ENCODE measurements at regions not wholly inside any gene's neighbourhood (a gene's known extent, or its start where the extent isn't known, plus 50 kb on each side); places are given as distances from the start of the nearest gene placed in this dataset.

DNA sequence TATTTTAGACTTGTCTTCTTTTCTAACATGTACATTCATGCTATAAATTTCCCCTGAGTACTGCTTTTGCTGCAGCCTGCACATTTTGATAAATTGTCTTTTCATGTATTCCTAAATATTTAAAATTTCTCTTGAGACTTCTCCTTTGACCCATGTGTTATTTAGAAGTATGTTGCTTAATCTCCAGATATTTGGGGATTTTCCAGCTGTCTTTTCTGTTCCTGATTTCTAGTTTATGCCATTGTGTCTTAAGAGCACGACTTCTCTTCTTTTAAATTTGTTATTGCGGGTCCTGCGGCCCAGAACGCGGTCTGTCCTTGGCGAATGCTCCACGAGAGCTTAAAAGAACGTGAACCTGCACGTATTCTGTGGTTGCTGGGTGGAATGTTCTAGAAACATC is 136.4 kb downstream of the KIF26A start:
- TF ChIP-seq, protein P1, sequence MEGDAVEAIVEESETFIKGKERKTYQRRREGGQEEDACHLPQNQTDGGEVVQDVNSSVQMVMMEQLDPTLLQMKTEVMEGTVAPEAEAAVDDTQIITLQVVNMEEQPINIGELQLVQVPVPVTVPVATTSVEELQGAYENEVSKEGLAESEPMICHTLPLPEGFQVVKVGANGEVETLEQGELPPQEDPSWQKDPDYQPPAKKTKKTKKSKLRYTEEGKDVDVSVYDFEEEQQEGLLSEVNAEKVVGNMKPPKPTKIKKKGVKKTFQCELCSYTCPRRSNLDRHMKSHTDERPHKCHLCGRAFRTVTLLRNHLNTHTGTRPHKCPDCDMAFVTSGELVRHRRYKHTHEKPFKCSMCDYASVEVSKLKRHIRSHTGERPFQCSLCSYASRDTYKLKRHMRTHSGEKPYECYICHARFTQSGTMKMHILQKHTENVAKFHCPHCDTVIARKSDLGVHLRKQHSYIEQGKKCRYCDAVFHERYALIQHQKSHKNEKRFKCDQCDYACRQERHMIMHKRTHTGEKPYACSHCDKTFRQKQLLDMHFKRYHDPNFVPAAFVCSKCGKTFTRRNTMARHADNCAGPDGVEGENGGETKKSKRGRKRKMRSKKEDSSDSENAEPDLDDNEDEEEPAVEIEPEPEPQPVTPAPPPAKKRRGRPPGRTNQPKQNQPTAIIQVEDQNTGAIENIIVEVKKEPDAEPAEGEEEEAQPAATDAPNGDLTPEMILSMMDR (IDR thresholded peaks at IDR 0.05; ENCODE audit: low read depth, low read length, missing input control): no peak
- TF ChIP-seq YY1 (IDR thresholded peaks at IDR 0.05): no peak
- no peak for TF ChIP-seq SP1 (IDR thresholded peaks at IDR 0.05)
- no peak for TF ChIP-seq EGR1 (IDR thresholded peaks at IDR 0.05; ENCODE audit: low read depth in 2 of 2)
- TF ChIP-seq GABPA (IDR thresholded peaks at IDR 0.05 in 1 of 2, conservative IDR thresholded peaks at IDR 0.05 in 1 of 2): no peak
- TF ChIP-seq HNF4G (IDR thresholded peaks at IDR 0.05): no peak
- TF ChIP-seq, protein P2, sequence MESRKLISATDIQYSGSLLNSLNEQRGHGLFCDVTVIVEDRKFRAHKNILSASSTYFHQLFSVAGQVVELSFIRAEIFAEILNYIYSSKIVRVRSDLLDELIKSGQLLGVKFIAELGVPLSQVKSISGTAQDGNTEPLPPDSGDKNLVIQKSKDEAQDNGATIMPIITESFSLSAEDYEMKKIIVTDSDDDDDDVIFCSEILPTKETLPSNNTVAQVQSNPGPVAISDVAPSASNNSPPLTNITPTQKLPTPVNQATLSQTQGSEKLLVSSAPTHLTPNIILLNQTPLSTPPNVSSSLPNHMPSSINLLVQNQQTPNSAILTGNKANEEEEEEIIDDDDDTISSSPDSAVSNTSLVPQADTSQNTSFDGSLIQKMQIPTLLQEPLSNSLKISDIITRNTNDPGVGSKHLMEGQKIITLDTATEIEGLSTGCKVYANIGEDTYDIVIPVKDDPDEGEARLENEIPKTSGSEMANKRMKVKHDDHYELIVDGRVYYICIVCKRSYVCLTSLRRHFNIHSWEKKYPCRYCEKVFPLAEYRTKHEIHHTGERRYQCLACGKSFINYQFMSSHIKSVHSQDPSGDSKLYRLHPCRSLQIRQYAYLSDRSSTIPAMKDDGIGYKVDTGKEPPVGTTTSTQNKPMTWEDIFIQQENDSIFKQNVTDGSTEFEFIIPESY (IDR thresholded peaks at IDR 0.05): no peak
- no peak for TF ChIP-seq RAD21 (IDR thresholded peaks at IDR 0.05)
